Body of pancreas (tissue), 4 donors: ENCODE measurements at regions not wholly inside any gene's neighbourhood (a gene's known extent, or its start where the extent isn't known, plus 50 kb on each side); places are given as distances from the start of the nearest gene placed in this dataset.

ENCODE experiments used
- ATAC-seq: fragments of 150-250 bp; one replicate; pipeline ENCODE4 v1.9.1; 2016
- DNase-seq, 4 donors: peaks; one replicate each; pipeline ENCODE4 v3.0.0-alpha.2; 2019
- H3K27ac ChIP-seq, 4 donors: fragments of 200-600 bp; sonication (generic); 1 replicate in 3 of 4; 2 replicates in 1 of 4; pipeline versions ENCODE4 v1.5.1 to v1.6.1; 2016 to 2019; ENCODE audit warnings: mild to moderate bottlenecking in 1 of 4, mixed read lengths in 1 of 4, moderate library complexity in 1 of 4
- H3K27me3 ChIP-seq, 2 donors: fragments of 200-600 bp; sonication (generic); one replicate each; pipeline ENCODE4 v1.6.0; 2016; ENCODE audit warnings: mild to moderate bottlenecking in 1 of 2
- H3K36me3 ChIP-seq, 2 donors: fragments of 200-600 bp; sonication (generic); replicated peaks in 1 of 2; 2 replicates each; pipeline ENCODE4 v1.5.1; 2016; ENCODE audit warnings: low read depth in 2 of 2; ENCODE audit not compliant: insufficient read depth in 1 of 2
- H3K4me1 ChIP-seq: fragments of 200-600 bp; sonication (generic); one replicate; pipeline ENCODE4 v1.6.0; 2016
- H3K4me3 ChIP-seq, 2 donors: fragments of 200-600 bp; sonication (generic); 1 replicate in 1 of 2; 2 replicates in 1 of 2; pipeline ENCODE4 v1.5.1; 2016 to 2019
- H3K9me3 ChIP-seq, 3 donors: fragments of 200-600 bp; sonication (generic); 1 replicate in 2 of 3; 2 replicates in 1 of 3; pipeline ENCODE4 v1.5.1; 2016
- CTCF ChIP-seq, 7 experiments: fragments of 450-650 bp in 4 of 7; fragments of 200-600 bp in 3 of 7; sonication (generic) in 3 of 7; IDR thresholded peaks; one replicate each; pipeline ENCODE4 v1.5.1; 2016 to 2019; ENCODE audit warnings: antibody characterized with exemption in 7 of 7
- POLR2A ChIP-seq, 3 donors: fragments of 450-650 bp; IDR thresholded peaks; one replicate each; pipeline ENCODE4 v1.6.1; 2016; ENCODE audit warnings: antibody characterized with exemption in 3 of 3, mild to moderate bottlenecking in 2 of 3
- WGBS, 2 donors: methylation state at CpG; one replicate each; pipeline ENCODE4 v1.1.5; 2017; 5-methylcytosine and 5-hydroxymethylcytosine counted together
- intact Hi-C: fragments of 100-400 bp; cut with DNase I; formaldehyde crosslinking; loops from one replicate; pipeline ENCODE4 v1.15.1; 2023

DNA sequence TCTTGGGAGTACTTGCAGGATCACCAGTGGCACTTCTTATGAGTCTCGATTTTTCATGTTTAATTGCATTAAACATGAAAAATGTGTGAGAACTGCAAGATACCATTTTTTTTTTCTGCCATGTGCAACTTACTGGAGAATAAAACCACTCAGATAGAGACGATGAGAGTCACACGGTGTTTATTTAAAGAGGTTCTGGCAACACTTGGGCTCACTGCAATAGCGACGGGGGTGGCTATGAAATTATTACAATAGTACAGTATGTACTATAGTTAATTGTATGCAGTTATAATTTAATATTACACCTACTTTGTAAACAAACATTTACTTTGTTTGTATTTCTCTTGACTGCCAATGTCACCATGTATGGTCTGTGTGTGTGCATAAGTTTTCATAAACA is 479.8 kb downstream of the NUP35 start:
- no peak overlapping the region for H3K4me3 ChIP-seq
- no peaks in the 10 kb centered on the region for H3K4me1 ChIP-seq
- intact Hi-C loops: no loop called here
- ATAC-seq (no peak), DNase-seq (no peak)
- no peak overlapping the region for H3K27ac ChIP-seq
- TF ChIP-seq CTCF (IDR thresholded peaks at IDR 0.05) (no peak), POLR2A (IDR thresholded peaks at IDR 0.05) (no peak)
- no peaks in the 10 kb centered on the region for H3K9me3 ChIP-seq
- 74 to 75% methylated on average over 5 of the region's 5 CpGs for WGBS, 2 donors
- no peaks in the 10 kb centered on the region for H3K27me3 ChIP-seq
- no peaks in the 10 kb centered on the region for H3K36me3 ChIP-seq

DNA sequence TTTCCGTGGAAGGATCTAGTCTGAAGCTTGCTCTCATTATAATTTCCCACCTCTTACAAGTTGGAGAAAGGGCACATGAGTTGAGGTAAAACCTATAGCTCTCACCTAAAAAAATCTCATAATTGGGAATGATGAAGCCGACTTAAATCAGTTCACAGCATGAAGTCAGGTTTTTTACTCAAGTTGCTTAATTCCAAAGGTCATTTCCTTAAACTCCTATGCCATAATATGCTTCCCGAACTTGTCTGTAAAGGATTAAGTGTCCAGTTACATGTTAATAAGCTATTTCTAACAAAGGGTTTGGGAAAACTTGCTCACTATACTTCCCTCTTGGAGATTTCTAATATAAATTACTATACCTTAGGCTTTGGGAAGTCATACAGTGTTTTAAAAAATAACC is 481.2 kb downstream of the NUP35 start:
- no peak for ATAC-seq
- no peaks in the 10 kb centered on the region for H3K4me1 ChIP-seq
- TF ChIP-seq POLR2A (IDR thresholded peaks at IDR 0.05) (no peak), CTCF (IDR thresholded peaks at IDR 0.05) (no peak)

DNA sequence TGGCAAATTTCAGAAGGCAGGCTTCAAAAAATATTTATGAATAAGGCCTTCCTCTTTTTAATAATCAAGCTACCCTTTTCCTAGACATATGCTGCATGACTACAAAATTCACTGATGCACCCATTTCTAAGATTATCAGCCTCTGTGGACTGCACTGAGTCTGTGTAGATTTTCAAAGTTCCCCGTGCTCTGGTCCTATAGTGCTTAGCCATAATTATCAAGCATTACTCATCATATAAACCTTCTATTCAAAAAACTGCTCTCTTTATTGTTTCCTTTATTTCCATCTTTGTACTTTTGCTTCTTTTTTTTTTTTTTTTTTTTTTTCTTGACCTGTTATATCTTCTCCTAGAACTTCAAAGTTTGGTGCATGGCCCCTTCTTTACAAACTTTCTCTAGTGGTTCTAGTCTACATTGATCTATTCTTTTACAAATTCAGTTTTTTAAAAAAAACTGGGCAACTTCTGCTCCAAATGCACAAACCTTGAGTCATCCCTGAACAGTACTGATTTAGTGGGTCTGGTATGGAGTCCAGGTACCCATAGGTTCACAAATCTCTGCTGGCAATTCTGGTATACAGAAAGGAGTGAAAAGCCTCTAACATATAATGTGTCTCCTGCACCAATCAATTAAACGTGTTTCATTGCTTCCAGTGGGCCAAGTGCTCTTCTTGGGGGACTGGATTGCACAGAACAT is 481.9 kb downstream of the NUP35 start:
- intact Hi-C loops: no loop called here
- WGBS, 2 donors: 67 to 74% methylated on average over 2 of the region's 2 CpGs
- no peaks in the 10 kb centered on the region for H3K4me1 ChIP-seq
- H3K9me3 ChIP-seq: no peaks in the 10 kb centered on the region
- no peak overlapping the region for H3K4me3 ChIP-seq
- DNase-seq: no peak
- no peak for ATAC-seq
- H3K36me3 ChIP-seq: no peaks in the 10 kb centered on the region
- H3K27me3 ChIP-seq: no peaks in the 10 kb centered on the region
- H3K27ac ChIP-seq: no peak overlapping the region
- TF ChIP-seq CTCF (IDR thresholded peaks at IDR 0.05) (no peak), POLR2A (IDR thresholded peaks at IDR 0.05) (no peak)

More for the DNA sequence above, 481.2 kb downstream of the NUP35 start:
- 67% methylated on average over 3 of the region's 3 CpGs for WGBS, 2 donors
- Histone ChIP-seq H3K9me3 (no peaks in the 10 kb centered on the region), H3K27ac (no peak overlapping the region), H3K4me3 (no peak overlapping the region), H3K36me3 (no peaks in the 10 kb centered on the region), H3K27me3 (no peaks in the 10 kb centered on the region)
- intact Hi-C loops: no loop called here
- no peak for DNase-seq

DNA sequence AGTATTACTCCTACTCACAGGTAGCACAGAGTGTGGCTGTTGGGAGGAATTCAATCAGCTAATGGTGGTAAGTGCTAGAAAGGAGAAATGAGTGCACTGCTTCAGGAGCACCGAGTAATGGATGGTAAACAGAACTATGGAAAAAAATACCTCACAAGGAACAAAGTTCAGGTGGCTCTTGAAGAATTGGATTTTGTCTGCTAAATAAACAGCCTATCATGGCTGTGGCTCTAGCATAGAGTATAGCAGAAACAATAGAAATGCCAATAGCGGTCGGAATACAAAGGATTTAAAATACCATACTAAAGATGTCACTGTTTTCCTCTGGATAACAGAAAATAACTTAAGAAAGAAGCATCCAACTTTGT is 482.5 kb downstream of the NUP35 start:
- no peaks in the 10 kb centered on the region for H3K27me3 ChIP-seq
- no peak overlapping the region for H3K4me3 ChIP-seq
- no peaks in the 10 kb centered on the region for H3K4me1 ChIP-seq
- ATAC-seq (no peak), DNase-seq (no peak)
- TF ChIP-seq POLR2A (IDR thresholded peaks at IDR 0.05) (no peak), CTCF (IDR thresholded peaks at IDR 0.05) (no peak)
- WGBS, 2 donors: 36 to 60% methylated on average over 3 of the region's 3 CpGs
- H3K9me3 ChIP-seq: no peaks in the 10 kb centered on the region
- H3K36me3 ChIP-seq: no peaks in the 10 kb centered on the region
- intact Hi-C loops: no loop called here
- H3K27ac ChIP-seq: no peak overlapping the region

GRCh38 chr2:183607995-183608394 is 483.8 kb downstream of the NUP35 start:
- H3K9me3 ChIP-seq: no peaks in the 10 kb centered on the region
- 94% methylated on average over 21 of the region's 21 CpGs for WGBS, 2 donors
- no peak for TF ChIP-seq POLR2A (IDR thresholded peaks at IDR 0.05)
- H3K4me1 ChIP-seq: no peaks in the 10 kb centered on the region
- H3K27me3 ChIP-seq: no peaks in the 10 kb centered on the region
- intact Hi-C loops: no loop called here
- DNase-seq (no peak), ATAC-seq (no peak)
- H3K36me3 ChIP-seq: no peaks in the 10 kb centered on the region
- H3K27ac ChIP-seq: no peak overlapping the region
- H3K4me3 ChIP-seq: no peak overlapping the region
